Activated CD8-positive, alpha-beta memory T cell treated with anti-CD3 and anti-CD28 coated beads for 24 hours (primary cell): ENCODE measurements at regions not wholly inside any gene's neighbourhood (a gene's known extent, or its start where the extent isn't known, plus 50 kb on each side); places are given as distances from the start of the nearest gene placed in this dataset.
A peak's percentile ranks its signal among the peaks of the same experiment; 100 is the strongest.
"Not testable (repeated sequence)": the region's sequence is repeated elsewhere in the genome, so short reads cannot be mapped to it uniquely, and the experiment has no call there.

Experiments
- DNase-seq: peaks from one replicate; pipeline ENCODE4 v3.0.0-alpha.2; 2020

- DNase-seq: no peak
These were observed 141.8 kb upstream of the ATP11B start for GRCh38 chr3:182651461-182651860.

DNA sequence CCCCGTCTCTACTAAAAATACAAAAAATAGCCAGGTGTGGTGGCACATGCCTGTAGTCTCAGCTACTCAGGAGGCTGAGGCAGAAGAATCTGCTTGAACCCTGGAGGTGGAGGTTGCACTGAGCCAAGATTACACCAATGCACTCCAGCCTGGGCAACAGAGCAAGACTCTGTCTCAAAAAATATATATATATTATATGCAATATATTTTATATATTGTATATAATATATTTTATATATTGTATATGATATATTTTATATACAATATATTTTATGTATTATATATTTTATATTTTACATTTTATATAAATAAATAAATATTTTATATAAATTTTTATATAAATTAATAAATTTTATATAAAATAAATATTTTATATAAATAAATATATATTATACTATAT lies 140.2 kb upstream of the ATP11B start:
- not testable (repeated sequence) for DNase-seq

DNA sequence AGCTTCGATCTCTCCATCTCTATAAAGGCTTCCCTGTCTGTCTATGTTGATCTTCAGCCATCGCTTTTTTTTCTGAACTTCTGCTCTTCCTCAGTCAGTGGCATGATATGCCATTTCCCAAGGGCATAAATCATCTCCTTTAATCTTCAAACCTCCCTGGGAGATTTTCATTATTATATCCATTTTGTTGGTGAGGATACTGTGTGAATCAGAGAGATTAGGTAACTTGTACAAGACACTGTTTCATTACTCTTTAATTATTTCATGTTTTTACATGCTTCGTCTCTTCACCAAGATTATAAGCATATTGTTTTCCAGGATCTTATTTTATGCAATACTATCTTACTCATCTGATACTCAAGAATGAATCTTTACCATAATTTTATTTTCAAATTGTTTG lies 124.8 kb upstream of the ATP11B start:
- no peak for DNase-seq

GRCh38 chr3:182668974-182669373 lies 124.3 kb upstream of the ATP11B start:
- DNase-seq: no peak

- no peak for DNase-seq
These were observed 121.8 kb upstream of the ATP11B start for GRCh38 chr3:182671541-182671940.

- no peak for DNase-seq
These were observed 121.4 kb upstream of the ATP11B start for GRCh38 chr3:182671942-182672341.

DNA sequence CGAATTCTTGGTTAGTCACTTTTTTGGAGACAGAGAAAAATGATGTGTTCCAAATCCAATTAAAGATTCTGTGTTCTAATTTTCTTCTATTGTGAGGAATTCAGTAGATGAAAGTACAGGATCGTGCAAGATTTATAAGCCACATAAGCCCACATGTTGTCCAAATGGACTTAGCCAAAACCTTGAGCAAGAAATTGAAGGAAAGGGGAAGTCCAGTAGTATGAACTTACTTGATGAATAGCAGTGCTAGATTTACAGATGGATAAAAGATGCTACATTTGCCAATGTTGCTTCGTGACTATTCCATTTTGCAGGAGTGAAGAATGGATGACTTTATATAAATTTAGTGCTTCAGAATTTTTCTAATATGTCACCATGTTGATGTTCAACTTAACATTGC lies 120.0 kb upstream of the ATP11B start:
- DNase-seq: no peak

GRCh38 chr3:182682263-182683241 lies 110.8 kb upstream of the ATP11B start:
- peak; percentile 80 for DNase-seq

- DNase-seq: peak; percentile 81
These were observed 109.9 kb upstream of the ATP11B start for GRCh38 chr3:182683453-182683852.

- no peak for DNase-seq
These were observed 109.4 kb upstream of the ATP11B start for GRCh38 chr3:182683858-182684257.

DNA sequence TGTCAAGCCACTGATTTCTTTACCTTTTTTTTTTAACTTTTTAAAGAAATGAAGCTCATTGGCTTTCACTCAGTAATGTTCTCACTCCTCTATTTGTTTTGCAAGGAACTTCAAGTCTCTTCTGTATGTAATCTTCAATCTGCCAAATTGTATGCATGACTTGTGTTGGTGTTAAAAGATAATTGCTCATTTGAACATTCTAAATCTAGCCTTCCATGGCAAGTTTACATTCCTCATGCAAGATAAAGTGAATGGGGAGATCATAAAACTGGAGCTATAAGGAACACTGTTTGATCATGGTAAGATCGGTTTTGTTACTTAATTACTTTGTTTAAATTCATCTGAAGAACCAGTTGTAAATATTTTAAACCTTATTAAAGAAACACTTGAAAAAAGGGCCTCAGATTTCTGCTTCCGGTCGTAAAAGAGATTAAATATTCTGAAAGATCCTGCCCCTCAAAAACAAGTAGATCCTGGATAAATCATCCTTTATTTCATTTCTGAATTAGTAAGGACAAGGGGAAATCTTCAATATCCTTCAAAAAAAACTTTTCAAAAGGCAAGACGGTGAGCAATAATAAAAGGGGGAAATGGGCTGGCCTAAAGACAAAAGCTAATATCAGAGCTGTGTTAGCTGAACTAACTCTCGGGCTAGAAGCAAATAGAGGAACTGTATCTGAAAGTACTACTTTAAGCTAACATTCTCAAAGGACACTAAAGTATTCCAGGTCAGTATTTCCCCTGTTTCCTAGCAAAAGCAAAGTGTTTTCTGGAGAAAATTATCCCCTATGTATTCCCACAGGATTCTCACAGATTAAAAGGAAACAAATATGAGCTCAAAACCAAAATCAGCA lies 107.0 kb upstream of the ATP11B start:
- DNase-seq: no peak

GRCh38 chr3:182690172-182690571 lies 103.1 kb upstream of the ATP11B start:
- no peak for DNase-seq

DNA sequence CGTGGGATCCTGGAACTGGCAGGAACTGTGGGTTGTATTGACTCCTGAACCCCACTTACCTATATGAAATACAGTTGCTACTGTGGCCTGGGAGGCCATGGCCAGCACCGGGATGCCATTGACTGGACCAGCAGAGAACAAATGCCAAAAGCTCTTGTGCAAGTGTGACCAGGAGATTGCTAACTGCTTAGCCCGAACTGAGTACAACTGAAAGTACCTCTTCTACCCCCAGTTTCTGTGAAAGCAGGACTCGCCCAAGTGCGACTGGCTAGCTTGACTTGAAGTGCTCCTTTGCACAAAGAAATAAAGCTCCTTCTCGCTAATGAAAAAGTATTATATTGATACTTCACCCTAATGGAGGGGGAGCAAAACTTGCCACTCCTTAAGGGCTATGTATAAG lies 101.3 kb upstream of the ATP11B start:
- no peak for DNase-seq

GRCh38 chr3:182692695-182693094 lies 100.6 kb upstream of the ATP11B start:
- DNase-seq: no peak

GRCh38 chr3:182693723-182694122 lies 99.6 kb upstream of the ATP11B start:
- no peak for DNase-seq

- no peak for DNase-seq
These were observed 96.4 kb upstream of the ATP11B start for GRCh38 chr3:182696916-182697315.

- DNase-seq: no peak
These were observed 95.9 kb upstream of the ATP11B start for GRCh38 chr3:182697345-182697919.

DNA sequence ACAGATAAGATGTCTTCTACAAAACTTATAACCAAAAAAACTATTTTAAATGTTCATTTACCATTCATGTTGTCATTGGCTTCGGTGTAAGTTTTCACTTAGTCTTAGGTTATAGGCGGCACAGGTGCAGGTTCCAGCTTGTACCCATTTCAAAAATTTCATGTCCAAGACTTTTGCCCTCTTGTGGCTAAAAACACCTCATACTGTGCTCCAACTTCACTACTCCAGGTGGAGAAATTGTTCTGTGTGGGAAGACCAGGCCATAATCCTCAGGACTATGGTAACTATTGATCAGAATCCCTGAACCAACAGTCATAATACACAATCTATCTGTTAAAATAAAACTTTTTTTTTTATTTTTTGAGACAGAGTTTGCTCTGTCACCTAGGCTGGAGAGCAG lies 95.2 kb upstream of the ATP11B start:
- DNase-seq: no peak

DNA sequence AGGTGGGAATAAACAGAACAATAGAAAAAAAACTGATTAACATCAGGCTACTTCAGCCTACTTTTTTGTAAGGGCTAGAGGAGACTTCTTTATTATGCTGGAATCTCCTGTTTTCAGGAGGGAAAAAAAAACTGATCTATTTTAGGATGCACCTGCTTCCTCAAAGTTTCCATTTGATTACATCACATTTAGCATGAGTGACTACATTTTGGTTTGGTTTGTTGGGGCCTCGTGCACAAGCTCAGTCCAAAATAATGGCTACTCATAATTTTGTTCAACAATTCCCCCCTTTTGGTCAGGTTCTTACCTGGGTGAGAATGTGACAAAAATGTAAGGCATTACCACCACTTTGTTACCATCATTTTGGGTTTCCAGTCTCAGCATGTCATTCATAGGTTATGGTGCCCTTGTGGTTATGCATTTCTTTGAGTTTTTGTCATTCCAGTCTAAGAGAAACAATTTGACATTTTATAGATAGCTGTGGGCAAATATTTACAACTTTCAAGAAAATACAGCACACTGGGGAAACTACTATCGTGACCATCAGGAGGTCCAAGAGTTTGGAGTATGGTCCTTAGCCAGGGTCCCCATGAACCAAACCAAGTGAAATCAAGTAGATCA lies 93.6 kb upstream of the ATP11B start:
- no peak for DNase-seq

DNA sequence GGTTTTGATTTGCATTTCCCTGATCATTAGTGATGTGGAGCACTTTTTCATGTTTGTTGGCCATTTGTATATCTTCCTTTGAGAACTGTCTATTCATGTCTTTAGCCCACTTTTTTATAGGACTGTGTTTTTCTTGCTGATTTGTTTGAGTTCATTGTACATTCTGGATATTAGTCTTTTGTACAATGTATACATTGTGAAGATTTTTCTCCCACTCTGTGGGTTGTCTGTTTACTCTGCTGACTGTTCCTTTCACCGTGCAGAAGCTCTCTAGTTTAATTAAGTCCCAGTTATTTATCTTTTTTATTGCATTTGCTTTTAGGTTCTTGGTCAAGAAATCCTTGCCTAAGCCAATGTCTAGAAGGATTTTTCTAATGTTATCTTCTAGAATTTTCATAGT lies 91.1 kb upstream of the ATP11B start:
- DNase-seq: no peak

DNA sequence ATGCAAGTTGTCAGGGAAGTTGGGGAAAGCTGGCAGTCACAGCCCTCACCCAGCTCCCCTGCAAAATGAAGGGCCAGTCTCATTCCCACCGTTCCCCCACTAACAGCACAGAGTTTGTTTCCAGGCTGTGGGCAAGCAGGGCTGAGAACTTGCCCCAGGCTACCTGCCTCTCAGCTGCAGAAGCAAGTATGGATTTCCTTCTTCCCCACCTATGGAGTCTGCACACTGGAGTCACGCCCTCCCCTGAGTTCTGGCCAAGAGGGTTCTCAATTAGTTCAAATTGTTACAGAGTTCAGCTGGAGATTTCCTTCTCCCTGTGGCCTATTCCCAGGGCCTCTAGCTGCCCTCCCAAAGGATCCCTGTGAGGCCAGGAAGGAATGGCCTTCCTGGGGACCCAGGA lies 90.1 kb upstream of the ATP11B start:
- DNase-seq: no peak

DNA sequence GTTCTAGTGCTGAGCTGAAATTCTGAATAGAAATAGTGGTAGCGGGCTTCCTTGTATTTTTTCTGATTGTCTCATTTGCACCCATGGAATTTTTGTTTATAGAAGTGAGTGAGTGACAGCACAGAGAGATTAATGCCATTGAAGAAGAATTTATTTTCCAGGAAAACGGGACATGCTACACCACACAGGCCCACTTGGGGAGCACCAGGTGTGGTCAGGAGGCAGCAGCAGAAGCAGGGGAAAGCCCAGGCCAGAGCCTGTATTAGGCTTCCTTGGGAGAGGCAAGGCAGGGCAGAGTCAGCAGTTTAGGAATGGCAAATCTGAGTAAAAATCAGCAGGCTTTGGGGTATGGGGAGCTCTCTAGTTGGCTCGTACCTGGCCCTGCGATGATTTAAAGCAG lies 88.4 kb upstream of the ATP11B start:
- DNase-seq: no peak

- DNase-seq: no peak
These were observed 84.5 kb upstream of the ATP11B start for GRCh38 chr3:182708810-182709209.
